SK-N-SH (cell line): ENCODE measurements at regions not wholly inside any gene's neighbourhood (a gene's known extent, or its start where the extent isn't known, plus 50 kb on each side); places are given as distances from the start of the nearest gene placed in this dataset.

Source experiments
- CTCF ChIA-PET: fragments of 300-600, 350-600 bp; formaldehyde crosslinking; extraction: SDS; loops from one replicate; lab custom pipeline; 2021; lab: Yijun Ruan, JAX
- POLR2A ChIA-PET: fragments of 350-600 bp; sonication (Branson Sonifier 250); formaldehyde crosslinking; extraction: SDS; loops from one replicate; lab custom pipeline; 2020; ENCODE audit warnings: antibody characterized with exemption, inconsistent platforms; lab: Yijun Ruan, JAX
- DNase-seq: peaks from one replicate; pipeline ENCODE4 v3.0.0; 2012
- H2AFZ ChIP-seq: fragments of 200-600 bp; sonication (generic); 2 replicates; pipeline ENCODE4 v1.8.1; 2016; ENCODE audit warnings: antibody characterized with exemption, mild to moderate bottlenecking, low read depth
- H3F3A ChIP-seq: fragments of 200-600 bp; sonication (generic); replicated peaks from 2 replicates; pipeline ENCODE3; 2016; ENCODE audit warnings: antibody characterized with exemption, mild to moderate bottlenecking; ENCODE audit not compliant: insufficient read depth
- H3K27ac ChIP-seq, 2 experiments: fragments of 200-500 bp in 1 of 2; fragments of 200-600 bp in 1 of 2; sonication (Bioruptor generic) in 1 of 2; sonication (generic), shearing (Covaris generic) in 1 of 2; 2 replicates each; pipeline versions ENCODE4 v1.5.1 to v1.6.1; 2014 to 2016; ENCODE audit warnings: low read depth in 2 of 2, inconsistent platforms in 1 of 2, low read length in 1 of 2, mild to moderate bottlenecking in 1 of 2, mixed read lengths in 1 of 2
- H3K27me3 ChIP-seq: fragments of 200-600 bp; sonication (generic), shearing (Covaris generic); 2 replicates; pipeline ENCODE4 v1.6.1; 2016; ENCODE audit warnings: mixed run types; ENCODE audit not compliant: insufficient read depth
- H3K36me3 ChIP-seq, 2 experiments: fragments of 200-500 bp in 1 of 2; fragments of 200-600 bp in 1 of 2; sonication (Bioruptor generic) in 1 of 2; sonication (generic) in 1 of 2; replicated peaks in 1 of 2; 2 replicates each; pipeline versions ENCODE3 to v1.5.1; 2014 to 2016; ENCODE audit warnings: low read length in 1 of 2, mild to moderate bottlenecking in 1 of 2; ENCODE audit not compliant: insufficient read depth in 2 of 2, control insufficient read depth in 1 of 2
- H3K4me1 ChIP-seq, 2 experiments: fragments of 200-500 bp in 1 of 2; fragments of 200-600 bp in 1 of 2; sonication (Bioruptor generic) in 1 of 2; sonication (generic), shearing (Covaris generic) in 1 of 2; 2 replicates each; pipeline versions ENCODE4 v1.5.1 to v1.6.1; 2014 to 2016; ENCODE audit warnings: low read depth in 1 of 2, low read length in 1 of 2, mixed run types in 1 of 2; ENCODE audit not compliant: insufficient read depth in 2 of 2, control insufficient read depth in 1 of 2
- H3K4me2 ChIP-seq: fragments of 200-600 bp; sonication (generic), shearing (Covaris generic); 2 replicates; pipeline ENCODE4 v1.6.1; 2017; ENCODE audit warnings: mixed run types
- H3K4me3 ChIP-seq, 2 experiments: fragments of 200-500 bp in 1 of 2; fragments of 200-600 bp in 1 of 2; sonication (Bioruptor generic) in 1 of 2; sonication (generic), shearing (Covaris generic) in 1 of 2; 2 replicates each; pipeline versions ENCODE4 v1.5.1 to v1.8.1; 2014 to 2016; ENCODE audit warnings: low read depth in 2 of 2, inconsistent platforms in 1 of 2, low read length in 1 of 2, mild to moderate bottlenecking in 1 of 2, mixed read lengths in 1 of 2, moderate library complexity in 1 of 2
- H3K79me2 ChIP-seq: fragments of 200-600 bp; sonication (generic); 2 replicates; pipeline ENCODE4 v1.8.1; 2017; ENCODE audit warnings: mild to moderate bottlenecking; ENCODE audit not compliant: insufficient read depth
- H3K9ac ChIP-seq: fragments of 200-600 bp; sonication (generic); 2 replicates; pipeline ENCODE4 v1.6.1; 2017; ENCODE audit warnings: mixed run types
- H3K9me2 ChIP-seq: fragments of 200-600 bp; sonication (generic); 2 replicates; pipeline ENCODE4 v1.6.1; 2017; ENCODE audit warnings: mixed run types
- H3K9me3 ChIP-seq: fragments of 200-600 bp; sonication (generic); 2 replicates; pipeline ENCODE4 v1.6.1; 2017; ENCODE audit warnings: mixed run types, mild to moderate bottlenecking, moderate library complexity
- H4K20me1 ChIP-seq: fragments of 200-600 bp; sonication (generic); 2 replicates; pipeline ENCODE4 v1.6.1; 2017; ENCODE audit warnings: mild to moderate bottlenecking, mixed run types; ENCODE audit not compliant: insufficient read depth
- CTCF ChIP-seq: fragments of 200-600 bp; sonication (generic); IDR thresholded peaks from 2 replicates; pipeline ENCODE4 v1.6.1; 2017; ENCODE audit warnings: antibody characterized with exemption, mild to moderate bottlenecking, moderate library complexity
- ELF1 ChIP-seq: IDR thresholded peaks from 2 replicates; pipeline ENCODE4 v1.4.0; 2012
- EP300 ChIP-seq, 2 experiments: IDR thresholded peaks; 2 replicates each; pipeline versions ENCODE4 v1.4.0 to v1.6.1; 2012; ENCODE audit warnings: borderline replicate concordance in 1 of 2, low read depth in 1 of 2, low read length in 1 of 2
- EZH2phosphoT487 ChIP-seq: fragments of 200-600 bp; sonication (generic); IDR thresholded peaks from 2 replicates; pipeline ENCODE4 v1.6.1; 2017; ENCODE audit warnings: low read depth, mixed run types, mild to moderate bottlenecking, antibody characterized with exemption, moderate library complexity, borderline replicate concordance
- FOSL2 ChIP-seq: IDR thresholded peaks from 2 replicates; pipeline ENCODE4 v1.4.0; 2012; ENCODE audit warnings: low read depth, mild to moderate bottlenecking, moderate library complexity, borderline replicate concordance
- FOXJ3 ChIP-seq: sonication (generic); formaldehyde crosslinking; IDR thresholded peaks from 2 replicates; pipeline ENCODE4 v1.5.1; 2020; ENCODE audit warnings: mild to moderate bottlenecking, missing genetic modification reagents
- FOXM1 ChIP-seq: IDR thresholded peaks from 2 replicates; pipeline ENCODE4 v1.4.0; 2012; ENCODE audit warnings: low read depth, mild to moderate bottlenecking
- GABPA ChIP-seq: IDR thresholded peaks from 2 replicates; pipeline ENCODE4 v1.4.0; 2012; ENCODE audit warnings: low read depth, mild to moderate bottlenecking
- MXI1 ChIP-seq: IDR thresholded peaks from 2 replicates; pipeline ENCODE4 v1.6.1; 2012; ENCODE audit warnings: mild to moderate bottlenecking, low read depth, low read length, improper control_type of control experiment
- NRF1 ChIP-seq: IDR thresholded peaks from 2 replicates; pipeline ENCODE4 v1.6.1; 2012; ENCODE audit warnings: low read depth, mild to moderate bottlenecking, low read length
- RAD21 ChIP-seq: IDR thresholded peaks from 2 replicates; pipeline ENCODE4 v1.6.1; 2012; ENCODE audit warnings: mild to moderate bottlenecking, low read length
- SIN3A ChIP-seq: IDR thresholded peaks from 2 replicates; pipeline ENCODE4 v1.6.1; 2012; ENCODE audit warnings: low read depth, mild to moderate bottlenecking, low read length, moderate library complexity, borderline replicate concordance
- SMC3 ChIP-seq: IDR thresholded peaks from 2 replicates; pipeline ENCODE4 v1.6.1; 2012; ENCODE audit warnings: low read depth, low read length, improper control_type of control experiment
- USF1 ChIP-seq: IDR thresholded peaks from 2 replicates; pipeline ENCODE4 v1.4.0; 2012; ENCODE audit warnings: low read depth, borderline replicate concordance
- ZBTB33 ChIP-seq: IDR thresholded peaks from 2 replicates; pipeline ENCODE4 v1.4.0; 2012; ENCODE audit warnings: low read depth, borderline replicate concordance
- WGBS: methylation state at CpG from one replicate; pipeline ENCODE4 v1.1.6; 2017; ENCODE audit warnings: low lambda C conversion rate; 5-methylcytosine and 5-hydroxymethylcytosine counted together
- TF ChIP-seq, protein P1 (sequence below): fragments of 150-350 bp; IDR thresholded peaks from 2 replicates; pipeline ENCODE4 v1.6.1; 2017; ENCODE audit warnings: antibody characterized with exemption, low read length, low read depth, borderline replicate concordance

DNA sequence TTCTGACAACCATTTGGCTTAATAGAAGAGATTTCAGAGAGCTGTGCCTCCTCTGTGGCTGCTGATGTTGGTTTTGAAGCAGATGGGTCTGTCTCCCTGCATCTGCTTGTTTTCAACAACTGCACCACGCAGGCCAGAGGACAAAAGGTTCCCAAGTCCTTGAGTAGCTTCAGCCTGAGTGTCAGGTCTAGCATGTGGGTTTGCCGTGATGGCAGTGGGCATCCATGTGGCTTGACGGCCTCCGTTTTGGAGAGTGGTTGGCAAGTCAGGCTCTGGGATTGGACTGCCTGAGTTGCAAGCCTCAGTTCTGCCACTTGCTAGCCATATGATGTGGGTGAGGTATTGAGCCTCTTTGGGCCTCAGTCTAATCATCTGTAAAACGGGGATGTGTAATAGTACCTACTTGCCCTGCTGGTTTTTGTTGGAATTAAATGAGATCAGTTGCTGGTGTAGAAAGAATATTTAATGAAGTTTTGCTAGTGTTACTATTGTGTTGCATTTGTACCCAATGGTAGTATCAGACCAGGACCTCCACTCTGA is 119.8 kb upstream of the CPEB4 start:
- Histone ChIP-seq H3K4me2 (no peak overlapping the region), H3K9me3 (no peaks in the 10 kb centered on the region), H3K27me3 (no peaks in the 10 kb centered on the region), H3K9me2 (no peaks in the 10 kb centered on the region), H2AFZ (no peak overlapping the region), H3K27ac (no peak overlapping the region), H3K9ac (no peak overlapping the region), H3F3A (no peaks in the 10 kb centered on the region)
- 96% methylated on average over 5 of the region's 5 CpGs for WGBS
- POLR2A ChIA-PET: no interaction called here
- TF ChIP-seq, protein P1, sequence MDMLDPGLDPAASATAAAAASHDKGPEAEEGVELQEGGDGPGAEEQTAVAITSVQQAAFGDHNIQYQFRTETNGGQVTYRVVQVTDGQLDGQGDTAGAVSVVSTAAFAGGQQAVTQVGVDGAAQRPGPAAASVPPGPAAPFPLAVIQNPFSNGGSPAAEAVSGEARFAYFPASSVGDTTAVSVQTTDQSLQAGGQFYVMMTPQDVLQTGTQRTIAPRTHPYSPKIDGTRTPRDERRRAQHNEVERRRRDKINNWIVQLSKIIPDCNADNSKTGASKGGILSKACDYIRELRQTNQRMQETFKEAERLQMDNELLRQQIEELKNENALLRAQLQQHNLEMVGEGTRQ: no peak
- TF ChIP-seq MXI1 (no peak), ELF1 (no peak), FOSL2 (no peak)
- TF ChIP-seq, all 33 proteins: peak for 0
- CTCF ChIA-PET: interaction anchor here (1.1 to 1.5 kb wide), 3 partner anchors 22 to 66 kb away, joined by 3 to 4 read pairs (median 3); no protein-coding TSS in a partner anchor
- H3K4me3 ChIP-seq: no peak overlapping the region
- H4K20me1 ChIP-seq: no peaks in the 10 kb centered on the region
- H3K36me3 ChIP-seq: no peaks in the 10 kb centered on the region
- H3K79me2 ChIP-seq: no peaks in the 10 kb centered on the region
- no peak for DNase-seq
- H3K4me1 ChIP-seq: peaks cover 9 to 22% of the 10 kb centered on the region in 2 experiments; a peak in 2 of 4 replicates

DNA sequence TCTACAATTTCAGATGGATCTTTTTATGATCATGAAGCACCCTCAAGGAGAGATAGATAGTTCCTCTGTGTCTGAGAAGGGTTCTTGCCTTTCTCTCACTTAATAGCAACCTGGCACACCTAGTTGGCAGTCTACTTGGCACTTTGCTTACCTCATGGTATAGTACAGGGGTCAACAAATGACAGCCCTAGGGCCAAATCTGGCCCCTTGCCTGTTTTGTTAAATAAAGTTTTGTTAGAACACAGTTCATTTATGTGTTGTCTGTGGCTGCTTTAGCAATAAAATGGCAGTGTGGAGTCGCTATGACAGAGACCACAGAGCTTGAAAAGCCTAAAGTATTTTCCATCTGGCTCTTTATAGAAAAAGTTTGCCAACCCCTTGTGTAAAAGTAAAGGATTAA is 119.3 kb upstream of the CPEB4 start:
- Histone ChIP-seq H3K4me3 (no peak overlapping the region), H3K79me2 (no peaks in the 10 kb centered on the region), H3K27me3 (no peaks in the 10 kb centered on the region), H3K36me3 (no peaks in the 10 kb centered on the region), H4K20me1 (no peaks in the 10 kb centered on the region), H3F3A (no peaks in the 10 kb centered on the region), H3K4me2 (no peak overlapping the region), H3K9me3 (no peaks in the 10 kb centered on the region), H3K27ac (no peak overlapping the region), H3K4me1 (peaks cover 6 to 22% of the 10 kb centered on the region in 2 experiments; a peak in 2 of 4 replicates), H2AFZ (no peak overlapping the region), H3K9me2 (no peaks in the 10 kb centered on the region)
- no peak for DNase-seq
- POLR2A ChIA-PET: no interaction called here
- 93% methylated on average over 1 of the region's 1 CpG for WGBS
- TF ChIP-seq FOSL2 (no peak), MXI1 (no peak), EP300 (IDR thresholded peaks at IDR 0.05; ENCODE audit: borderline replicate concordance in 1 of 2, low read depth in 1 of 2, low read length in 1 of 2) (no peak), SIN3A (no peak), FOXJ3 (CRISPR knock-in tag) (no peak), FOXM1 (no peak), ZBTB33 (no peak), NRF1 (no peak), EZH2phosphoT487 (no peak), USF1 (no peak), RAD21 (no peak), SMC3 (no peak), GABPA (no peak), CTCF (no peak)
- TF ChIP-seq, all 33 proteins: peak for 0
- no peak overlapping the region for H3K9ac ChIP-seq
- CTCF ChIA-PET: interaction anchor here (0.9 to 1.5 kb wide), 3 partner anchors 21 to 204 kb away, joined by 3 to 4 read pairs (median 3); no protein-coding TSS in a partner anchor
